Fibroblast of skin of right biceps (primary cell): ENCODE measurements at regions not wholly inside any gene's neighbourhood (a gene's known extent, or its start where the extent isn't known, plus 50 kb on each side); places are given as distances from the start of the nearest gene placed in this dataset.
"Not testable (repeated sequence)": the region's sequence is repeated elsewhere in the genome, so short reads cannot be mapped to it uniquely, and the experiment has no call there.

Source experiments
- DNase-seq: peaks from one replicate; pipeline ENCODE4 v3.0.0-alpha.2; 2013

DNA sequence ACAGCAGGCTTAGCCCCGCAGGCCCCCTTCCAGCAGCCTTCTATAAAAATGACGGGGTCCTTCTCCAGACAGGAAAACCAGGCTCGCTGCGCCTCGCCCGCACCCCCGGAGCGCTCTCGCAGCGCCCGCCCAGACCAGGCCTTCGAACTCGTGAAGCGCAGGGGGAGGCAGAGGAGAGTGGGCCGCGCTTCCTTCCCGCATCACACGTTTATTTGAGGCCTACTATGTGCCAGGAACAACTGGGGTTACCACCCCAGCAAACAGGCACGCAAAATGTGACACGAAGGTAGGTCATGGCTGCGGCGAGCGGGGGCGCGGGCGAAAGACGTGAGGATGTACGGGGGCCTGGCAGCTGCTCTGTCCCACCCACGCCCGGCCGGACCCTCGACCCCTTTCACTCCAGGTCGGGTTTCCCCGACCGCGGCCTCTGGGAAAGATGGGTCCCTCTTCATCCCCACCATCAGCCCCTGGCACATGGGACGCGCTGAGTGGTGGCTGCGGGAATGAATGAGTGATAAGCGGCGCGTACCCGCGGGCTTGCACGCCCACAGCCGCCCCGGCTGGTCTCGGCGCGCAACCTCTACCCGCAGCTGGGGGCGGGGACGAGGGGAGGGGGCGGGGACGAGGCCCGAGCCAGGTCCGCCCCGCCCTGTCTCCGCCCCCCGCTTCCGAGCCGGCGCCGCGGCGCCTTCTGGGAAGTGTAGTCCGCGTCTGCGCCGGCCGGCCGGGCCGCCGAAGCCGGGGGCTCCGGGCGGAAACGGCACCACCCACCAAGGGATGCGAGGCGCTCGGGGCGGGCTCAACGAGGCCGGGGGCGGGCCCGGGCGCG, 59.1 kb downstream of the ZNF467 start:
- DNase-seq = peak; percentile 92

DNA sequence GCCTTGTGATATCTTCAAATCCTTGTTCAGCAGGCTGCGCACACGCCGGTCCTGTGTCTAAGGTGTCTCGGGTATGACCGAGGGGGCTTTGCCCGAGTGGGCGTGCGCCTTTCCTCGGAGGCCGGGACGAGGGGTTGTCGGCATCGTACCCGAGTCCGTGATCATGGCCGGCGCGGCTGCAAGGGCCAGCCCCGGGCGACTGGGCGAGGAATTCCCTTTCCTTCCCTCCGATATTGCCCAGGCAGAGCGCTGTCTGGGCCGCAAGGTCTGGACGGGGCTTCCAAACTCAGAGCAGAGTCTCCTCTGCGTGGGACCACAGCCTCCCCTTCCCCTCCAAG, 59.7 kb downstream of the ZNF467 start:
- DNase-seq = no peak

GRCh38 chr7:149713061-149713730, 60.2 kb downstream of the ZNF467 start:
- no peak for DNase-seq

DNA sequence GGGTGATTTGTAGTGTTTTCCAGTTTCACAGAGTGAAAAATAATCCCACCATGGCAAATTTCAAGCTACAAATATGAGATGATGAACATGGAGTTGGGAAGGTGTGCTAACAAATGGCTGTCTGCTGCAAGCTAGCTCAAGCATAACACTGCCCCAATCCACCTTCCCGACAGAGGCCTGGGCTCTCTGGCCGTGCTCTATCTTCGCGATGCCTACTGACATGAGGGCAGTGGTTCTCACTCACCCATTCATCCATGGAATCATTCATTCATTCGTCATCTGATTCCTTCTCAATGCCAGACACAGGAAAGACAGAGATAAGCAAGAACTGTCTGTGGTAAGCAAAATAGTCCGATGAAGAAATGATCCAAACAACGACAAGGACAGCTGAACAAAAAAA, 65.4 kb downstream of the ZNF467 start:
- no peak for DNase-seq

DNA sequence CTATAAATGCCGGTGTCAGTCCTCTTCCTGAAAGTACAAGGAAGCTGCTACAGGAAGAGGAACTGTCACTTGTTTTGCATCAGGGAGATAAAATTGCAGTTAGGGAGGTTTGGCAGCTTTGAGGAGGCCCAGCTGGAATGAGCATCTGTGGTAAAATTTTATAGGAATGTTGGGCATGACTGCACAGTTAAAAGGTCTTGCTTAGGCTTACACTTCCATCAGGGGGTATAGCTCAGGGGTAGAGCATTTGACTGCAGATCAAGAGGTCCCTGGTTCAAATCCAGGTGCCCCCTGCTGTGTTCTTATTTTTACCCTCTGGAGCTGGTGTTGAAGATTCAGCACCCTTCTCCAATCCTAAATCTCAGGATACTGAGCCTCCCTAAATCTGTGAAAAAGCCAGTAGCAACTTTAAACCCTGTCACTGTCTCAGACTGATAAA, 65.9 kb downstream of the ZNF467 start:
- DNase-seq = no peak

- DNase-seq = no peak
Measured at GRCh38 chr7:149706398-149706797, 67.0 kb downstream of the ZNF467 start.

- DNase-seq = no peak
Measured at GRCh38 chr7:149704507-149704906, 68.9 kb downstream of the ZNF467 start.

DNA sequence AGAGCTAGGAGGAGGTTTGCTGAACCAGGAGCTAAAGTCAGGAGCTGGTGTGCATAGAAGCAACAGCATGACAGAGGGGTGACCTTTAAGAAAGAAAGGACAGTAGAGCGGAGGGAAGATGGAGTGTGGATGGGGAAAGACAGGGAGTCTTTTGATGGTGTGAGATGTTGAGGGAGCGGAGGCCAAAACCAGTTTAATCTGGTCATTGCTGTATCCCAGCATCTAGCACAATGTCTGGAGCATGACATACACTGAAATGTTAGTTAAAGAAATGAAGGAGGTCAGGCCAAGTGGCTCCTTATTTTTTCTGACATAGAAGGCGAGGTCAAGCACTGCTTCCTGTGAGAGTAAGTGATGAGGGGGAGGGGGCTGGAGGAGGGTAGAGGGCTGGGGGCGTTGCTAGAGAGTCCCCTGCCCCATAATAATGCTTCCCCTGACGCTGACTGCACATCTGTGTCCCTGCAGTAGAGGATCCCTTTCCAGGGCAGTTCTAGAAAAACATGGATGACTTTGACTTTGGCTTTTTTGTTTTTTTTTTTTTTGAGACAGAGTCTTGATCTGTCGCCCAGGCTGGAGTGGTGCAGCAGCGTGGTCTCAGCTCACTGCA, 70.2 kb downstream of the ZNF467 start:
- no peak for DNase-seq

DNA sequence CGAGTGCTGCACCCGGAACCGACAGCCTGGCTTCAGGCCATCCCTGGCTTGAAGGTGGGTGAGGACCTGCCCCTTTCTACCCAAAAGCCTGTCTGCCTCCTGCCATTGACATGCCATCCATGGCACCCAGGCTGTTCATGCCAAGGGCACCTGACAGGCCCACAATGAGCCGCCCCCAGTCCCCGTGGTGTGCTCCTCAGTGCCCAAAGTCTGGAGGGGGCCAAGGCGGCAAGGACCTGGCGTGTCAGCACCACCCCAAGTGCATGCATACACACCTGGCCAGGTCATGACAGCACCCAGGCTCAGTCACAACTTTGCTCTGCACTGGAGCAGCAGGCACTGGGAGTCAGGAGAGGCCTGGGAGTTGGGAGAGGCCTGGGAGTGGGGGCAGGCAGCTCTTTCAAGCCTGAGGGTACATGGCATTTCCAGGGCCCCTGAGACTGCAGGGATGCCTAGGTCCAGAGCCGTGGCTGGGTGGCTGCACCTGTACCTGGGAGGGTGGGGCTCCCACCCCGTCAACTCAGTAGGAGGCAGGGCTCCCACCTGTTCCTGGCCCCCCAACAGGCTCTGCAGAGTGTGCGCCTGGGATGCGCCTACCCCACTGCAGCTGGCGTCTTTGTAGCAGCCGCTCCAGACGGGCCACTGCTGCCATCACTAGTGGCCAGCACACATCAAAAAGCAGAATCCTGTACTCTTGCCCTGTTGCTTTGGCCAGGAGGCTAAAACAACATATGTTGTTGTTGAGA, 71.7 kb downstream of the ZNF467 start:
- DNase-seq = no peak

- DNase-seq = not testable (repeated sequence)
Measured at GRCh38 chr7:149697767-149698166, 75.6 kb downstream of the ZNF467 start.

DNA sequence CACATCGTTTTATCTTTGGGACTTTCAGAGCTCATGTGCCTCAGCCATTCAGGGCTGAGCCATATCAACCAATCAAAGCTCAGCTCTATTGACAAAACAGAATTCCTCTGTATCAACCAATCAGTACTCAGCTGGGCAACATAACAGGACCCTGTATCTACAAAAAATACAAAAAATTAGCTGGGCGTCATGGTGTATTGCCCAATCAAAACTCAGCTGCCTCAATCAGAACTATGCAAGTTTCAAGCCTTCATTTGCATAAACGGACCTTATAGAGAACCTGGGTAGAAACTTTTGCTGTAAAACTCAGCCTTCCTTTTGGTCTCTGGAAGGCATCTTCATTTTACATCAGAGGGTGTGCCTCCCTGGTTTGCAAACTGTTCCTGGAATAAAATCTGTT, 77.1 kb downstream of the ZNF467 start:
- no peak for DNase-seq

GRCh38 chr7:149692557-149692982, 80.8 kb downstream of the ZNF467 start:
- no peak for DNase-seq

DNA sequence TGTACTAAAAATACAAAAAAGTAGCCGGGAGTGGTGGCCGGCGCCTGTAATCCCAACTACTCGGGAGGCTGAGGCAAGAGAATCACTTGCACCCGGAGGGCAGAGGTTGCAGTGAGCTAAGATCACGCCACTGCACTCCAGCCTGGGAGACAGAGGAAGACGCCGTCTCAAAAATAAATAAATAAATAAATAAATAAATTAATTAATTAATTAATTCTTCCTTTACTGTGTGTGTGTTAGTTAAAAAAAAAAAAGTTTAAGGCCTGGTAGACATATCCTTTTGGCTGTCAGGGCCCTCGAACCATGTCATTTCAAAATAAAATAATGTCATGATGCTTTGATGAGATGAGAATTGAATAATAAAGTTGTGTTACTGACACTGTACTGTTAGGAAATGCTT, 81.3 kb downstream of the ZNF467 start:
- DNase-seq = no peak

DNA sequence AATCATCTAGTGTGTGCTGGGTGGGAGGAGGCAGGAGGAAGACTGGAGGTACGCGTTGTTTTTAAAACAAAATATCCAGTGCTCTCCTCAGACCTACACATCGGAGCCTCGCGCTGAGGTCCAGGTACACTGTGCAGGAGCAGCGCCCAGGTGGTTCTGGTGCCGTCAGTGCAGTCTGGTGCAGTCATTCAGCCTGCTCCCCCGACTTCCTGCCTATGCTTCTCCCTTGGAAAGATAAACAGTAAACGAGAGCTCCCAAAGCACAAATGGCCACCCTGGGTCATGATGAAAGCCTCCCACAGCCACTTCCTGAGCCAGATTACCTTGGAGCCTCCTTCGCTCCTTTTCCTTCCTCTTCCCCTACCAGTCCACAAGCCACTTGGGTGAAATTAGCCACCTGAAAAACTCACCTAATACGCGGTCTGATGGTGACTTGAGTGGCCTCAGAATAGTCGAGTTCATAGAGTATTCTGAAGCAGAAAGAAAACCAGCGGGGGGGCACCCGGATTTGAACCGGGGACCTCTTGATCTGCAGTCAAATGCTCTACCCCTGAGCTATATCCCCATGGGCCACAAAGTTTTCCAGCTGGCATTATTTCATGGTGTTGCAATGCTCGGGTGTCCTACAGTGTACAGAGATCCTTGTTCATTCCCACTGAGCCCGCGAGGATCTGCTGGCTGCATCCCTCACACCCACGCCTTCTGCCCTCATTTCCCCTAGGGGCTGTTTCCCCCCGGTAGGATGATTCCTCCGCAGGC, 82.5 kb downstream of the ZNF467 start:
- DNase-seq = peak; percentile 83

GRCh38 chr7:149689291-149689721, 84.1 kb downstream of the ZNF467 start:
- no peak for DNase-seq

DNA sequence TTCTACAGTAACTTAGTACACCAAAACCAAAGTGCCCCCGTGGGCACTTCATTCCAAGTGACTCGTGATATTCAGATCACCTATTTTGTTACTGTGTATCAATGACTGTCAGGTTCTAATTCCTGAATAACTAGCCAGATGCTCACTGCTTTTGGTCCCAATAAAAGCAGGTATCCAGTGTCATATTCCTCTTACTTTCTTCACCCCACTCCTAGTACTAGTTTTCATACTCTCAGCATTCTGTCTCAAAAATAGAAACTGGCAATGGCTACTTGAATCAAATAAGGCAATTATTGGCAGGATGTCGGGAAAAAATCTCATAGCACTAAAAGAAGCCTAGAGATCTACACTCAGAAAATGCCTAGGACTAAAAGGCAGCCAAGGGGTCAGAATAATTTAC, 84.6 kb downstream of the ZNF467 start:
- no peak for DNase-seq

- DNase-seq = not testable (repeated sequence)
Measured at GRCh38 chr7:149687820-149688219, 85.6 kb downstream of the ZNF467 start.

- no peak for DNase-seq
Measured at GRCh38 chr7:149686449-149686848, 86.9 kb downstream of the ZNF467 start.

- peak; percentile 82 for DNase-seq
Measured at GRCh38 chr7:149686011-149686410, 87.4 kb downstream of the ZNF467 start.

DNA sequence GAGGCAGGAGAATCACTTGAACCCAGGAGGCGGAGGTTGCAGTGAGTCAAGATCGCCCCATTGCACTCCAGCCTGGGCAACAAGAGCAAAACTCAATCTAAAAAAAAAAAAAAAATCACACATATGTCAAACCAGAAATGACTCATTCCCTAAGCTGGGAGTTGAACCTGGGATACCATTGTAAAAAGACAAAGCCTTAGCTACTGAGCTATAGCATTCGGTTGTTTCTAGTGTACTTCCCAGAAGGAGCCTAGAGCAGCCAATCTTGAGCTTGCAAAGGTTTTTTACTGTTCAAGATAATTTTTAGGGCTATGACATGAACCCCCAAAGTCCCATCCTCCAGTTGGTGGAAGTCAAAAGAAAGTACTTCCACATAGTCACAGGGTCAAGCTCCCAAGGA, 87.9 kb downstream of the ZNF467 start:
- DNase-seq = peak; percentile 40

DNA sequence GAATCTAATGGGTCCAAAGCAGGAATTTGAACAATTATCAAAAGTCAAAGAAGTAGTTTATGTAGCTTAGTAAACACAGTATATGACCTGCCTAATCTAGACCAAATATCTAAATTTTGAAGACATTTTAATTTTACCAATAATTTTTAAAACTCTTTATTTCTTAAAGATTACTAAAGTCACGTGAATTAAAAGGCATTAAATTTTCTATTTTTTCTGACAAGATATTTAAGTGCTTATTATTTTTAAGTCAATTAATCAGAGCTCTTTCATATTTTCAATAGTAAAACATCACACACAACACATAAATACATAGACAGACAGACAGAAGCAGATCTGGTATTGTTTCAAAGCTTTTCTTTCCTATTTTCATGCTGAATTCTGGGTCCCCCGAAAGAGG, 89.5 kb downstream of the ZNF467 start:
- no peak for DNase-seq

GRCh38 chr7:149683181-149683580, 90.2 kb downstream of the ZNF467 start:
- no peak for DNase-seq

DNA sequence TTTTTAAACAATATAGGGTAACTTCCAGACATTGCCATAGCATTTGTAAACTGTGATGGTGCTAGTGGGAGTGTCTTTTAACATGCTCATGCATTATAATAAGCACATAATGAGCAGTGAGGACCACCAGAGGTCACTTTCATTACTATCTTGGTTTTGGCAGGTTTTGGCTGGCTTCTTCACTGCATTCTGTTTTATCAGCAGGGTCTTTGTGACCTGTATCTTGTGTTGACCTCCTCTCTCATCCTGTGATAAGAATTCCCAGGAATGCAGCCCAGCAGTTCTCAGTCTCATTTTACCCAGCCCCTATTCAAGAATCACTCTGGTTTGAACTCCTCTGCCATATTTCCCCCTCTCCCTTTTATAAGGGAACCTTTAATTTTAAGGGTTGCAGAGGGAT, 91.3 kb downstream of the ZNF467 start:
- no peak for DNase-seq
